Globus pallidus (tissue), 1 donor: ENCODE measurements at regions not wholly inside any gene's neighbourhood (a gene's known extent, or its start where the extent isn't known, plus 50 kb on each side); places are given as distances from the start of the nearest gene placed in this dataset.
A peak's percentile ranks its signal among the peaks of the same experiment; 100 is the strongest.

ENCODE experiments used
- DNase-seq: peaks from one replicate; pipeline ENCODE4 v3.0.0-alpha.2; 2015; ENCODE audit warnings: low spot score

DNA sequence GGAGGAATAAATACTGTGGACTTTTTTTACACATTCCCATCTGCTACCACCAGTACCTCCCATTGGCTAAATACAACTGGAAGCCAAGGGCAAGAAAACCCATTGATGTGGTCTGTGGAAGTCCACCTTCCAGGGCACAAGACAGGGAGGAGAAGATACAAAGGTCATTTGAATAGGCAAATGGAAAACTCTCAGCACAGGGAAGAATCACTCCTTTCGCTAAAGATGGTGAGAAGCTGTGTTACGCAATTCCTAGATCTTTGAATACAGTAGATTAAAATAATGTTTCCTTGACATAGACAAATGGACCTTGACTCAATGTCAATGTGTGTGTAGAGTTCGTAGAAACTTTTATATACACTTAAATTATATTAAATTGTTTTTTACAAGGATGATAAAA is 70.9 kb upstream of the ERBB4 start:
- no peak for DNase-seq

DNA sequence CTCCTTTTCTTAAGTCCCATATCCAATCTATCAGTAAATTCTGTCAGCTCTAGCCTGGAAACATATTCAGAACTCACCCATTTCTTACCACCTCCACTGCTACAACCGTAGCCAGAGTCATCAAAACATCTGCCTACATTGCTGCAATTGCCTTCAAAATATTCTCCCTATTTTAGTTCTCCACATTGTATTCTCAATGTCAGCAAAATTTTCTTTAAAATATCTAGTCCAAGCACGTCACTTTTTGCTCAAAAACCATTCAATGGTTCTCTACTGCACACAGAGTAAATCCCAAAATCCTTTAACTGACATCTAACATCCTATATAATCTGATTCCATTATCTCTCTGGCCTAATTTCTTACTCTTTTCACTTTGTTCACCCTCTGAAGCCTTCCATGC is 68.5 kb upstream of the ERBB4 start:
- no peak for DNase-seq

GRCh38 chr2:212606232-212606631 is 67.6 kb upstream of the ERBB4 start:
- DNase-seq = no peak

- DNase-seq = no peak
These were observed 58.1 kb upstream of the ERBB4 start for GRCh38 chr2:212596688-212597087.

DNA sequence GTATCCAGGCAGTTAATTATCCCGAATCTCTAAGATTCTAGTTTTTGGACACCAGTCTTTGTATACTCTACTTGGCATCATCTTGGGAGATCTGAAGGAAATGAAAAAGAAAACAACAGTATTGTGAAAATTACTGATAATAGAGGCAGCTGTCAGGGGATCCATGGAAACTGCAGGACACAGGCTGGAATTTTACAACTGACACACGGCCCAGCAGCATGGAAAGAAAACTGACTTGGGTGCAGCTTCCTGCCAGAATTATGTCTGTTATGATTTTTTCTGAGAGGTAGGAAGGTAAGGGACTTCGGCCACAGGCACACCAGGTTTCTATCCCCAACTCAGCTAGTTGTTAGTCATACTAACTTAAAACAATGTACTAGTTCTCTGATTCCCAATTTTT is 57.7 kb upstream of the ERBB4 start:
- DNase-seq = no peak

- DNase-seq = peak; percentile 1
These were observed 56.5 kb upstream of the ERBB4 start for GRCh38 chr2:212595036-212595654.

- DNase-seq = no peak
These were observed 54.1 kb upstream of the ERBB4 start for GRCh38 chr2:212592695-212593094.
